A549 (cell line): ENCODE measurements at regions not wholly inside any gene's neighbourhood (a gene's known extent, or its start where the extent isn't known, plus 50 kb on each side); places are given as distances from the start of the nearest gene placed in this dataset.

Experiments
- ATAC-seq, 2 experiments: fragments of 200-7000 bp in 1 of 2; fragments of >200 bp in 1 of 2; cut with Nextera tagmentation in 1 of 2; cut with Tn5 transposase in 1 of 2; 3 replicates each; pipeline versions ENCODE4 v1.8.0 to v1.9.1; 2018 to 2020; ENCODE audit warnings: mild to moderate bottlenecking in 1 of 2, moderate library complexity in 1 of 2
- CTCF ChIA-PET: fragments of 300-600 bp; sonication (Branson Sonifier 250); formaldehyde crosslinking; extraction: SDS; loops from one replicate; lab custom pipeline; 2021; ENCODE audit warnings: antibody characterized with exemption, inconsistent platforms; lab: Yijun Ruan, JAX
- POLR2A ChIA-PET: fragments of 350-600 bp; formaldehyde crosslinking; extraction: SDS; loops from one replicate; lab custom pipeline; 2021; ENCODE audit warnings: antibody characterized with exemption, inconsistent platforms; lab: Yijun Ruan, JAX
- DNase-seq, 2 experiments: peaks; one replicate each; pipeline versions ENCODE4 v3.0.0 to v3.0.0-alpha.2; 2011 to 2016; ENCODE audit warnings: low read depth in 1 of 2, low spot score in 1 of 2
- FAIRE-seq: peaks from 2 replicates; lab custom pipeline; 2011; peaks lifted over from hg19 to GRCh38; lab: Jason Lieb, UNC
- H3K27ac ChIP-seq, 2 experiments: fragments of >200 bp; sonication (Bioruptor Twin); formaldehyde crosslinking; 3 replicates each; pipeline ENCODE4 v1.5.1; 2016 to 2017
- H3K4me1 ChIP-seq: fragments of >200 bp; sonication (Bioruptor Twin); formaldehyde crosslinking; 3 replicates; pipeline ENCODE4 v1.6.1; 2016
- H3K4me2 ChIP-seq: fragments of >200 bp; sonication (Bioruptor Twin); formaldehyde crosslinking; 3 replicates; pipeline ENCODE4 v1.6.1; 2016
- H3K4me3 ChIP-seq: fragments of >200 bp; sonication (Bioruptor Twin); formaldehyde crosslinking; 3 replicates; pipeline ENCODE4 v1.5.1; 2016
- H3K9me3 ChIP-seq: fragments of >200 bp; sonication (Bioruptor Twin); formaldehyde crosslinking; 3 replicates; pipeline ENCODE4 v1.6.1; 2016
- CBX8 ChIP-seq: fragments of 200-600 bp; sonication (generic); IDR thresholded peaks from 2 replicates; pipeline ENCODE4 v1.6.1; 2016
- E2F6 ChIP-seq: IDR thresholded peaks from 2 replicates; pipeline ENCODE4 v1.6.1; 2012; ENCODE audit warnings: low read depth, borderline replicate concordance
- EHF ChIP-seq: fragments of 250-450 bp; sonication (Bioruptor Pico); IDR thresholded peaks from 2 replicates; pipeline ENCODE4 v1.5.0; 2020; ENCODE audit warnings: mild to moderate bottlenecking
- FOSL2 ChIP-seq, 2 experiments: fragments of 450-650 bp in 1 of 2; fragments of >200 bp in 1 of 2; sonication (Bioruptor Twin) in 1 of 2; formaldehyde crosslinking; IDR thresholded peaks; 2 replicates each; pipeline versions ENCODE4 v1.5.0 to v1.6.1; 2016 to 2020; ENCODE audit warnings: mild to moderate bottlenecking in 1 of 2, moderate library complexity in 1 of 2
- HMGXB4 ChIP-seq: fragments of 250-450 bp; sonication (Bioruptor Pico); IDR thresholded peaks from 2 replicates; pipeline ENCODE4 v1.5.0; 2021; ENCODE audit warnings: mild to moderate bottlenecking, moderate library complexity, borderline replicate concordance
- HOXA7 ChIP-seq: fragments of 250-450 bp; sonication (Bioruptor Pico); IDR thresholded peaks from 2 replicates; pipeline ENCODE4 v1.5.0; 2020; ENCODE audit warnings: mild to moderate bottlenecking, moderate library complexity
- HOXB5 ChIP-seq: fragments of 250-450 bp; sonication (Bioruptor Pico); IDR thresholded peaks from 2 replicates; pipeline ENCODE4 v1.5.0; 2020; ENCODE audit warnings: mild to moderate bottlenecking, moderate library complexity
- JUN ChIP-seq, 2 experiments: fragments of >200 bp; sonication (Bioruptor Twin); formaldehyde crosslinking; IDR thresholded peaks; 2 replicates in 1 of 2; 3 replicates in 1 of 2; pipeline ENCODE4 v1.6.1; 2016 to 2017
- MAFK ChIP-seq: fragments of 450-650 bp; IDR thresholded peaks from 2 replicates; pipeline ENCODE4 v1.6.1; 2014; ENCODE audit not compliant: partially characterized antibody
- NR3C1 ChIP-seq: fragments of >200 bp; sonication (Bioruptor Twin); formaldehyde crosslinking; IDR thresholded peaks from 3 replicates; pipeline ENCODE4 v1.6.1; 2017
- PBX3 ChIP-seq: IDR thresholded peaks from 2 replicates; pipeline ENCODE4 v1.6.1; 2012
- RARB ChIP-seq: fragments of 250-450 bp; sonication (Bioruptor Pico); IDR thresholded peaks from 2 replicates; pipeline ENCODE4 v1.8.0; 2021; ENCODE audit warnings: mild to moderate bottlenecking, moderate library complexity
- RCOR1 ChIP-seq: fragments of 150-350 bp; IDR thresholded peaks from 2 replicates; pipeline ENCODE4 v1.6.1; 2014; ENCODE audit warnings: antibody characterized with exemption, low read length, low read depth
- SREBF2 ChIP-seq: fragments of 450-650 bp; IDR thresholded peaks from 2 replicates; pipeline ENCODE4 v1.6.1; 2014; ENCODE audit warnings: mild to moderate bottlenecking, moderate library complexity
- TFCP2L1 ChIP-seq: fragments of 250-450 bp; sonication (Bioruptor Pico); IDR thresholded peaks from 2 replicates; pipeline ENCODE4 v1.5.0; 2021; ENCODE audit warnings: mild to moderate bottlenecking
- ZC3H11A ChIP-seq: fragments of 450-650 bp; IDR thresholded peaks from 2 replicates; pipeline ENCODE4 v1.6.1; 2014; ENCODE audit warnings: antibody characterized with exemption, mild to moderate bottlenecking
- ZFP36 ChIP-seq: fragments of 450-650 bp; IDR thresholded peaks from 2 replicates; pipeline ENCODE4 v1.6.1; 2014; ENCODE audit warnings: borderline replicate concordance; ENCODE audit not compliant: partially characterized antibody
- WGBS: methylation state at CpG from one replicate; pipeline ENCODE4 v1.1.6; 2017; ENCODE audit errors: missing lambda C conversion rate; 5-methylcytosine and 5-hydroxymethylcytosine counted together
- TF ChIP-seq, protein P1 (sequence below): IDR thresholded peaks from 2 replicates; pipeline ENCODE4 v1.6.1; 2012
- TF ChIP-seq, protein P2 (sequence below): fragments of 450-650 bp; IDR thresholded peaks from 2 replicates; pipeline ENCODE4 v1.6.1; 2014; ENCODE audit warnings: antibody characterized with exemption
- TF ChIP-seq, protein P3 (sequence below): fragments of 200-600 bp; sonication (generic); IDR thresholded peaks from 2 replicates; pipeline ENCODE4 v1.6.1; 2016; ENCODE audit warnings: antibody characterized with exemption, mild to moderate bottlenecking, moderate library complexity

DNA sequence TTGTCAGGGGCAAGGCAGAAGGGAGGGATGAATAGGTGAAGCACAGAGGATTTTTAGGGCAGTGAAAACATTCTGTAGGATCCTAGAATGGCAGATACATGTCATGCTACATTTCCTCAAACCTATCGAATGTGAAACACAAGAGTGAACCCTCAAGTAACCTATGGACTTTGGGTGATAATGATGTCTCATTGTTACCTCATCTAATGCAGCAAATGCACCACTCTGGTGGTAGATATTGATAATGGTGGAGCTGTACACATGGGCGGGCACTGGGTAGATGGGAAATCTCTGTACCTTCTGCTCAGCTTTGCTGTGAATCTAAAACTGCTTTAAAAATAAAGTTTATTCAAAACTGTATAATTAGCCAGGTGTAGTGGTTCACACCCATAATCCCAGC is 95.2 kb upstream of the NCK2 start:
- DNase-seq (no peak), ATAC-seq (no peak), FAIRE-seq (no peak)
- Histone ChIP-seq H3K4me1 (peaks cover 25% of the 10 kb centered on the region), H3K27ac (no peak overlapping the region), H3K4me2 (no peak overlapping the region), H3K9me3 (no peaks in the 10 kb centered on the region), H3K4me3 (no peak overlapping the region)
- ChIA-PET POLR2A (no interaction called here), CTCF (interaction anchor here (1.0 kb wide), 1 partner anchor 73 kb away, joined by 3 read pairs; no protein-coding TSS in a partner anchor)
- TF ChIP-seq MAFK, result no peak
- TF ChIP-seq FOSL2 (IDR thresholded peaks at IDR 0.05), result no peak
- TF ChIP-seq FOSL2 (CRISPR knock-in tag; IDR thresholded peaks at IDR 0.05), result no peak
- TF ChIP-seq, protein P1, sequence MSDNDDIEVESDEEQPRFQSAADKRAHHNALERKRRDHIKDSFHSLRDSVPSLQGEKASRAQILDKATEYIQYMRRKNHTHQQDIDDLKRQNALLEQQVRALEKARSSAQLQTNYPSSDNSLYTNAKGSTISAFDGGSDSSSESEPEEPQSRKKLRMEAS, result no peak
- TF ChIP-seq EHF (CRISPR knock-in tag), result no peak
- no peak for TF ChIP-seq SREBF2
- TF ChIP-seq HMGXB4 (CRISPR knock-in tag), result no peak
- TF ChIP-seq HOXB5, result no peak
- TF ChIP-seq PBX3, result no peak
- no peak for TF ChIP-seq ZFP36
- TF ChIP-seq E2F6, result no peak
- WGBS, result 72% methylated on average over 2 of the region's 2 CpGs

DNA sequence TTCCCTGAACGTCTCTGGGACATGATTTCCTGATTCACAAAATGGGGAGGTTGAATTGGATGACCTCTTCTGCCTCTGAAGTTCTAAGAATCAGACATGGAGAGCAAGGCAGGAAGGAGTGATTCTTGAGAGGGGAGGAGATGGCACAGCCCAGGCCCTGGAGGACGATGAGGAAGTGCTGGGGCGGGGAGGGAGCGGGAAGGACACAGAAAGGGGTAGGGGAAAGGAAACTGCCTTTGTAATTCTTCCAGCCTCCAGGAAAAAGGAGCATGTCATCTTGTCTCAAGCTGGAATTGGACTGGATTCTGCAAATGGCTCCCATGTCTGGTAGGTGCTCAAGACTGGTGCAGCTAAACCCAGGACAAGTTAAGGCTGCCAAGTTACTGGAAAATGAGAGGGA is 97.0 kb upstream of the NCK2 start:
- Histone ChIP-seq H3K27ac (no peak overlapping the region), H3K4me3 (no peak overlapping the region), H3K4me2 (no peak overlapping the region), H3K9me3 (no peaks in the 10 kb centered on the region), H3K4me1 (peaks cover 41% of the 10 kb centered on the region)
- TF ChIP-seq ZC3H11A (no peak), JUN (IDR thresholded peaks at IDR 0.05) (no peak), EHF (CRISPR knock-in tag) (no peak)
- POLR2A ChIA-PET, result no interaction called here
- ATAC-seq (no peak), FAIRE-seq (no peak), DNase-seq (no peak)
- WGBS, result 69% methylated on average over 4 of the region's 4 CpGs
- CTCF ChIA-PET, result no interaction called here

GRCh38 chr2:105646774-105647076 is 98.0 kb upstream of the NCK2 start:
- H3K4me1 ChIP-seq, result peaks cover 41% of the 10 kb centered on the region
- CTCF ChIA-PET, result no interaction called here

More at GRCh38 chr2:105646774-105647076, 98.0 kb upstream of the NCK2 start:
- 71% methylated on average over 4 of the region's 4 CpGs for WGBS
- Histone ChIP-seq H3K4me2 (no peak overlapping the region), H3K4me3 (no peak overlapping the region), H3K9me3 (no peaks in the 10 kb centered on the region), H3K27ac (no peak overlapping the region)
- DNase-seq (no peak), FAIRE-seq (no peak), ATAC-seq (no peak)
- TF ChIP-seq TFCP2L1 (CRISPR knock-in tag) (no peak), RARB (no peak), HOXA7 (no peak), NR3C1 (no peak), RCOR1 (no peak), FOSL2 (IDR thresholded peaks at IDR 0.05) (no peak), FOSL2 (CRISPR knock-in tag; IDR thresholded peaks at IDR 0.05) (no peak), EHF (CRISPR knock-in tag) (no peak), CBX8 (no peak)
- TF ChIP-seq, protein P2, sequence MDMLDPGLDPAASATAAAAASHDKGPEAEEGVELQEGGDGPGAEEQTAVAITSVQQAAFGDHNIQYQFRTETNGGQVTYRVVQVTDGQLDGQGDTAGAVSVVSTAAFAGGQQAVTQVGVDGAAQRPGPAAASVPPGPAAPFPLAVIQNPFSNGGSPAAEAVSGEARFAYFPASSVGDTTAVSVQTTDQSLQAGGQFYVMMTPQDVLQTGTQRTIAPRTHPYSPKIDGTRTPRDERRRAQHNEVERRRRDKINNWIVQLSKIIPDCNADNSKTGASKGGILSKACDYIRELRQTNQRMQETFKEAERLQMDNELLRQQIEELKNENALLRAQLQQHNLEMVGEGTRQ, result no peak
- TF ChIP-seq, protein P3, sequence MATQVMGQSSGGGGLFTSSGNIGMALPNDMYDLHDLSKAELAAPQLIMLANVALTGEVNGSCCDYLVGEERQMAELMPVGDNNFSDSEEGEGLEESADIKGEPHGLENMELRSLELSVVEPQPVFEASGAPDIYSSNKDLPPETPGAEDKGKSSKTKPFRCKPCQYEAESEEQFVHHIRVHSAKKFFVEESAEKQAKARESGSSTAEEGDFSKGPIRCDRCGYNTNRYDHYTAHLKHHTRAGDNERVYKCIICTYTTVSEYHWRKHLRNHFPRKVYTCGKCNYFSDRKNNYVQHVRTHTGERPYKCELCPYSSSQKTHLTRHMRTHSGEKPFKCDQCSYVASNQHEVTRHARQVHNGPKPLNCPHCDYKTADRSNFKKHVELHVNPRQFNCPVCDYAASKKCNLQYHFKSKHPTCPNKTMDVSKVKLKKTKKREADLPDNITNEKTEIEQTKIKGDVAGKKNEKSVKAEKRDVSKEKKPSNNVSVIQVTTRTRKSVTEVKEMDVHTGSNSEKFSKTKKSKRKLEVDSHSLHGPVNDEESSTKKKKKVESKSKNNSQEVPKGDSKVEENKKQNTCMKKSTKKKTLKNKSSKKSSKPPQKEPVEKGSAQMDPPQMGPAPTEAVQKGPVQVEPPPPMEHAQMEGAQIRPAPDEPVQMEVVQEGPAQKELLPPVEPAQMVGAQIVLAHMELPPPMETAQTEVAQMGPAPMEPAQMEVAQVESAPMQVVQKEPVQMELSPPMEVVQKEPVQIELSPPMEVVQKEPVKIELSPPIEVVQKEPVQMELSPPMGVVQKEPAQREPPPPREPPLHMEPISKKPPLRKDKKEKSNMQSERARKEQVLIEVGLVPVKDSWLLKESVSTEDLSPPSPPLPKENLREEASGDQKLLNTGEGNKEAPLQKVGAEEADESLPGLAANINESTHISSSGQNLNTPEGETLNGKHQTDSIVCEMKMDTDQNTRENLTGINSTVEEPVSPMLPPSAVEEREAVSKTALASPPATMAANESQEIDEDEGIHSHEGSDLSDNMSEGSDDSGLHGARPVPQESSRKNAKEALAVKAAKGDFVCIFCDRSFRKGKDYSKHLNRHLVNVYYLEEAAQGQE, result no peak
- POLR2A ChIA-PET, result no interaction called here
